BLaER1 treated with 17β-estradiol and CSF1 and Interleukin-3, amounts not matched to agents 10 nM and 100 nM (cell line): ENCODE measurements at regions not wholly inside any gene's neighbourhood (a gene's known extent, or its start where the extent isn't known, plus 50 kb on each side); places are given as distances from the start of the nearest gene placed in this dataset.
A peak's percentile ranks its signal among the peaks of the same experiment; 100 is the strongest.

Experiments
- H3K27ac ChIP-seq, 11 experiments: shearing (Covaris generic); formaldehyde crosslinking; 2 replicates each; pipeline ENCODE4 v1.8.1; 2022
- H3K27me3 ChIP-seq, 11 experiments: shearing (Covaris generic); formaldehyde crosslinking; 2 replicates each; pipeline ENCODE4 v1.8.1; 2022
- H3K36me3 ChIP-seq, 11 experiments: shearing (Covaris generic); formaldehyde crosslinking; 2 replicates each; pipeline ENCODE4 v1.8.1; 2022
- H3K4me1 ChIP-seq, 10 experiments: shearing (Covaris generic); formaldehyde crosslinking; 2 replicates each; pipeline ENCODE4 v1.8.1; 2022
- H3K4me2 ChIP-seq, 11 experiments: shearing (Covaris generic); formaldehyde crosslinking; 2 replicates each; pipeline ENCODE4 v1.8.1; 2022
- H3K4me3 ChIP-seq, 10 experiments: shearing (Covaris generic); formaldehyde crosslinking; 2 replicates each; pipeline ENCODE4 v1.8.1; 2022
- H3K9ac ChIP-seq, 11 experiments: shearing (Covaris generic); formaldehyde crosslinking; 2 replicates each; pipeline ENCODE4 v1.8.1; 2022
- H3K9me3 ChIP-seq, 11 experiments: shearing (Covaris generic); formaldehyde crosslinking; replicated peaks in 1 of 11; 2 replicates each; pipeline ENCODE4 v1.8.1; 2022
- H4K20me1 ChIP-seq, 11 experiments: shearing (Covaris generic); formaldehyde crosslinking; 2 replicates each; pipeline ENCODE4 v1.8.1; 2022
- Cebpa-rat ChIP-seq, 11 experiments: shearing (Covaris generic); IDR thresholded peaks; 2 replicates each; pipeline ENCODE4 v1.8.1; 2022

DNA sequence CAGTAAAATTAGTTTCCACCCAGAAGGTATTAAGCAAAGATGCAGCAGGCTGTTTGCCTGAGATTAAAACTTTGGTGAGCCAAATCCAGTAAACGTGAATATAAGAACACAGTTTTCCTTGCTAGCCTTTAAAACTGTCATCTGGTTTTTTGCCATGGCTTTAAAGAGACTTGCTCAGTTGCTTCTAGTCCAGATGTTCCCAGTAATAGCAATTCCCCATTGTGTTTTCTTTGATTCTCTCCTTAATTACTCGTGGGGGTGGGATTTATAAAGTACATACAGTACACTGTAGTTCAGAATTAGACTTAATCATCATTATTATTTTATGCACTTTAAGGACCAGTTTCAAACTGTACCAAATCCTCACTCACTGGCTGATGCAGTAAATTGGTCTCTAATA, 303.5 kb upstream of the ZNF804A start:
- H4K20me1 ChIP-seq = no peaks in the 10 kb centered on the region
- H3K9ac ChIP-seq = no peak overlapping the region
- H3K36me3 ChIP-seq = no peaks in the 10 kb centered on the region
- H3K27me3 ChIP-seq = no peaks in the 10 kb centered on the region
- no peak for TF ChIP-seq Cebpa-rat (IDR thresholded peaks at IDR 0.05)
- H3K4me1 ChIP-seq = no peaks in the 10 kb centered on the region; a peak in 1 of 20 replicates
- no peak overlapping the region for H3K4me3 ChIP-seq
- no peaks in the 10 kb centered on the region for H3K9me3 ChIP-seq
- no peak overlapping the region for H3K27ac ChIP-seq
- H3K4me2 ChIP-seq = no peak overlapping the region

DNA sequence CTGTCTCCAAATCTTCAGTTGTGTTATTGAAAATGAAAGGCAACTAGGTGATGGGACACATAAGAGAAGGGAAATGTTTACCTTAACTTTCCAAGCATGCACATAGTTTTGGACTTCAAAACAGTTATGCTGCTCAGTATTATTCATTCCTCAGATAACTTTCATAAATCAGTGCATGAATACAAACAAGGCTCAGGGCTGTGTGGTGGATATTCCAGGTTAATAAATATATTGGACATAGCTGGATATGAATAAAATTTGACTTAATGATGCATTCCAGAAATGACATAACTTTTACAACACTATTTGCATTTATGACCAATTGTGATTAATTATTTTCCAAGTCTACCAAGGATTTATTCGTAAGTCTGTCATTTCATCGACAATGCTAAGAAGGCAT, 301.2 kb upstream of the ZNF804A start:
- Histone ChIP-seq H3K4me3 (no peak overlapping the region), H3K4me2 (no peak overlapping the region), H3K9ac (no peak overlapping the region), H3K9me3 (no peaks in the 10 kb centered on the region), H3K36me3 (no peaks in the 10 kb centered on the region), H3K4me1 (no peaks in the 10 kb centered on the region; a peak in 1 of 20 replicates), H3K27me3 (no peaks in the 10 kb centered on the region), H4K20me1 (no peaks in the 10 kb centered on the region), H3K27ac (no peak overlapping the region)
- no peak for TF ChIP-seq Cebpa-rat (IDR thresholded peaks at IDR 0.05)

DNA sequence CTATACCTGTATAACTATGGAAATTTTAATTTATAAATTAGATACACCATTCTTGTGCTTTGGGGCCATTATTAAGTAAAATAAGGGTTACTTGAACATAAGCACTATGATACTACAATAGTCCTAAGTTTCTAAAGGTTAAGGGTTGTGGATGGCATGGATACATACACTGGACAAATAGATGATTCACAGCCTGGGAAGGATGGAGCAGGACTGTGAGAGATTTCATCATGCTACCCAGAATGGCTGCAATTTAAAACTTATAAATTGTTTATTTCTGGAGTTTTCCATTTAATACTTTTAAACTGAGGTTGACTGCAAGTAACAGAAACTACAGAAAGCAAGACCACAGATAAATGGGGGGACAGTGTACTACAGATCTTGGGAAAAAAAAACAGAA, 295.8 kb upstream of the ZNF804A start:
- Histone ChIP-seq H4K20me1 (no peaks in the 10 kb centered on the region), H3K27ac (no peak overlapping the region), H3K9me3 (no peaks in the 10 kb centered on the region), H3K36me3 (no peaks in the 10 kb centered on the region), H3K27me3 (peaks cover 0 to 5% (median 0%) of the 10 kb centered on the region in 11 experiments; a peak in 1 of 22 replicates), H3K4me3 (no peak overlapping the region), H3K4me1 (no peaks in the 10 kb centered on the region), H3K4me2 (no peak overlapping the region), H3K9ac (no peak overlapping the region)
- TF ChIP-seq Cebpa-rat (IDR thresholded peaks at IDR 0.05) = no peak

- no peaks in the 10 kb centered on the region for H4K20me1 ChIP-seq
- H3K4me1 ChIP-seq = no peaks in the 10 kb centered on the region
- H3K27me3 ChIP-seq = peaks cover 0 to 5% (median 0%) of the 10 kb centered on the region in 11 experiments; a peak in 1 of 22 replicates
- no peak overlapping the region for H3K4me3 ChIP-seq
- H3K9me3 ChIP-seq = no peaks in the 10 kb centered on the region
- TF ChIP-seq Cebpa-rat (IDR thresholded peaks at IDR 0.05) = no peak
- H3K4me2 ChIP-seq = no peak overlapping the region
- no peaks in the 10 kb centered on the region for H3K36me3 ChIP-seq
- H3K9ac ChIP-seq = no peak overlapping the region
- no peak overlapping the region for H3K27ac ChIP-seq
Observed at GRCh38 chr2:184304006-184304405, 294.3 kb upstream of the ZNF804A start.

- no peak overlapping the region for H3K4me2 ChIP-seq
- TF ChIP-seq Cebpa-rat (IDR thresholded peaks at IDR 0.05) = no peak
- no peak overlapping the region for H3K27ac ChIP-seq
- no peaks in the 10 kb centered on the region for H3K9me3 ChIP-seq
- no peaks in the 10 kb centered on the region for H3K4me1 ChIP-seq
- no peak overlapping the region for H3K4me3 ChIP-seq
- no peaks in the 10 kb centered on the region for H3K36me3 ChIP-seq
- H3K9ac ChIP-seq = no peak overlapping the region
- peaks cover 0 to 6% (median 0%) of the 10 kb centered on the region in 11 experiments; a peak in 2 of 22 replicates for H3K27me3 ChIP-seq
- no peaks in the 10 kb centered on the region for H4K20me1 ChIP-seq
Observed at GRCh38 chr2:184305105-184305504, 293.2 kb upstream of the ZNF804A start.

DNA sequence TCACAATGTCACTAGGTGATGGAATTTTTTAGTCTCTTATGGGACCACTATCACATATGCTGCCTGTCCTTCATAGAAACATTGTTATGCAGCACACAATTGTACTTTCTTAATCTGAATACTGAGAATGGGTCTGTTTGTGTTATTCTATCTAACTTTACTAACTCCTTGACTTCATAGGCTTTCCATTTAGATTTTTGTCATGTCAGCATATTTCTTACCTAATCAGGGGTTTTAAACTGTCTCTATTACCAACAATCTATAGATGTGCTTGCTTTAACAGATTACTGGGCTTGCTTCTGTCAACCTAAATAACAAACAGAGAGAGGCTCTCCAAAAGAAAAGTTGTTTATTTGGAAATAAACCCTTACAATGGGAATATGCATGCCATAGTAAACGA, 289.6 kb upstream of the ZNF804A start:
- no peak for TF ChIP-seq Cebpa-rat (IDR thresholded peaks at IDR 0.05)
- Histone ChIP-seq H3K9ac (no peak overlapping the region), H4K20me1 (no peaks in the 10 kb centered on the region), H3K27ac (no peak overlapping the region), H3K36me3 (no peaks in the 10 kb centered on the region), H3K4me2 (no peak overlapping the region), H3K9me3 (no peaks in the 10 kb centered on the region), H3K4me3 (no peak overlapping the region), H3K4me1 (peaks cover 0 to 13% (median 2%) of the 10 kb centered on the region in 10 experiments; a peak in 6 of 20 replicates), H3K27me3 (peaks cover 0 to 27% (median 11%) of the 10 kb centered on the region in 11 experiments; a peak in 9 of 22 replicates)

DNA sequence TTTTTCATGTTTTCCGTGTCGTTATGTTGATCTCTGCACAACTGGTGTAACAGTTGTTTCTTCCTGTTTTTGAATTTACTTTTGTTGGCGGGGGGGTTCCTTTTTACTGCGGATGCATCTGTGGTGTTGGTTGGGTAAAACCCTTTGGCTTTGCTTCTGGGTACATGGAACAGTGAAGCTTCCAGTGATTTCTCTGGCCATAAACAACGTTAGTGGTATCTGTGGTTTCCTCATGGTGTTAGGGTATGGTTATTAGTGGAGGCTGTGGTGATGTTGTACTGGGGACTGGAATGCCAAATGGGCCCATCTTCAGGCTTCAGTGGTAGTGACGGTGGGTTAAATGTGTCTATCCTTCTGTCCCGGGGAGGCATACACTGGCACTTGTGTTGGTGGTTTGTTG, 285.4 kb upstream of the ZNF804A start:
- no peak overlapping the region for H3K9ac ChIP-seq

DNA sequence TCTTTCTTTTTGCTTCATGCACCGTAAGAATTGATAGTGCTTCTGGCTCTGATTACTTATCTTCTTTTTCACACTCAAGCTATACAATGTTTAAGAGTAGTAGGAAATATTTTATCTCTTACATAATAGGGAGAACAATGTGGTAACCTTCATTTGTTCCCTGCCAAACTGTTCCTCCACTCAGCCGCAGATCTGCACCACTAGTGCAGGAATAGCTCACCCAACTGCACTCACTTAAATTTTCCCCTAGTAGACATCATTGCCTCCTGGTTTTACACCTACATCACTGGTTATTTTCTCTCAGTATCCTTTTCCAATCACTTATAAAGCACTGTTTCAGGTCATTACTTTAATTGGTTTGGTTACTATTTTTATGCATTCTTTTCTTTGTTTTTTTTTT, 283.5 kb upstream of the ZNF804A start:
- H3K9me3 ChIP-seq = no peaks in the 10 kb centered on the region
- no peaks in the 10 kb centered on the region for H4K20me1 ChIP-seq
- H3K36me3 ChIP-seq = no peaks in the 10 kb centered on the region
- H3K27ac ChIP-seq = no peak overlapping the region
- H3K4me2 ChIP-seq = no peak overlapping the region
- H3K27me3 ChIP-seq = peaks cover 0 to 49% (median 19%) of the 10 kb centered on the region in 11 experiments; a peak in 14 of 22 replicates
- H3K4me1 ChIP-seq = peaks cover 0 to 14% (median 2%) of the 10 kb centered on the region in 10 experiments; a peak in 6 of 20 replicates
- no peak overlapping the region for H3K4me3 ChIP-seq
- no peak overlapping the region for H3K9ac ChIP-seq
- TF ChIP-seq Cebpa-rat (IDR thresholded peaks at IDR 0.05) = no peak

More for the DNA sequence above, 285.4 kb upstream of the ZNF804A start:
- peaks cover 0 to 14% (median 2%) of the 10 kb centered on the region in 10 experiments; a peak in 6 of 20 replicates for H3K4me1 ChIP-seq
- H3K27me3 ChIP-seq = peaks cover 0 to 49% (median 19%) of the 10 kb centered on the region in 11 experiments; a peak in 14 of 22 replicates
- H4K20me1 ChIP-seq = no peaks in the 10 kb centered on the region
- no peaks in the 10 kb centered on the region for H3K9me3 ChIP-seq
- H3K4me3 ChIP-seq = no peak overlapping the region
- no peak overlapping the region for H3K27ac ChIP-seq
- peak overlapping the region in 9 of 11 experiments; percentile 5 to 42 (median 22); a peak in 11 of 22 replicates for H3K4me2 ChIP-seq
- TF ChIP-seq Cebpa-rat (IDR thresholded peaks at IDR 0.05) = no peak
- H3K36me3 ChIP-seq = no peaks in the 10 kb centered on the region

- no peaks in the 10 kb centered on the region for H4K20me1 ChIP-seq
- TF ChIP-seq Cebpa-rat (IDR thresholded peaks at IDR 0.05) = no peak
- H3K9me3 ChIP-seq = no peaks in the 10 kb centered on the region
- no peak overlapping the region for H3K9ac ChIP-seq
- H3K4me2 ChIP-seq = no peak overlapping the region
- H3K4me1 ChIP-seq = peaks cover 0 to 13% (median 2%) of the 10 kb centered on the region in 10 experiments; a peak in 6 of 20 replicates
- H3K27me3 ChIP-seq = peaks cover 0 to 31% (median 10%) of the 10 kb centered on the region in 11 experiments; a peak in 14 of 22 replicates
- no peak overlapping the region for H3K27ac ChIP-seq
- no peaks in the 10 kb centered on the region for H3K36me3 ChIP-seq
- no peak overlapping the region for H3K4me3 ChIP-seq
Observed at GRCh38 chr2:184316921-184317320, 281.4 kb upstream of the ZNF804A start.

DNA sequence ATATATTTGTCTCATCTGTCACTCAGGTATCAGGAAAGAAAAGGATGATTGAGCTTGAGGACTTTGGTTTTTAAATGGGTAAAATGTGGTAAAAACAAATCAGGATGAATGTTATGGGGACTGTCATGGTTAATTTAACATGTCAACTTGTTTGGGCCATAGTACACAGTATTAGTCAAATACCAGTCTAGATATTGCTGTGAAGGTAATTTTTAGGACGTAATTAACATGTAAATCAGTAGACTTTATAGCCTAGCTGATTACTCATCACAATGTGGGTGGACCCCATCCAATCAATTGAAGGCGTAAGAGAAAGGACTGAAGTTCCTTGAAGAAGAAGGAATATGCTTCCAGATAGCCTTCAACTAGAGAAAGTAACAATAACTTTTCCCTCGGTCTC, 275.7 kb upstream of the ZNF804A start:
- no peaks in the 10 kb centered on the region for H3K9me3 ChIP-seq
- H3K4me3 ChIP-seq = no peak overlapping the region
- H3K36me3 ChIP-seq = no peaks in the 10 kb centered on the region
- no peaks in the 10 kb centered on the region for H3K4me1 ChIP-seq
- no peak for TF ChIP-seq Cebpa-rat (IDR thresholded peaks at IDR 0.05)
- peaks cover 0 to 9% (median 0%) of the 10 kb centered on the region in 11 experiments; a peak in 4 of 22 replicates for H3K27me3 ChIP-seq
- no peak overlapping the region for H3K27ac ChIP-seq
- H4K20me1 ChIP-seq = no peaks in the 10 kb centered on the region
- no peak overlapping the region for H3K4me2 ChIP-seq
- no peak overlapping the region for H3K9ac ChIP-seq
